ENCODE measurements at regions not wholly inside any gene's neighbourhood (a gene's known extent, or its start where the extent isn't known, plus 50 kb on each side); places are given as distances from the start of the nearest gene placed in this dataset.
"Not testable (repeated sequence)": the region's sequence is repeated elsewhere in the genome, so short reads cannot be mapped to it uniquely, and the experiment has no call there.

DNA sequence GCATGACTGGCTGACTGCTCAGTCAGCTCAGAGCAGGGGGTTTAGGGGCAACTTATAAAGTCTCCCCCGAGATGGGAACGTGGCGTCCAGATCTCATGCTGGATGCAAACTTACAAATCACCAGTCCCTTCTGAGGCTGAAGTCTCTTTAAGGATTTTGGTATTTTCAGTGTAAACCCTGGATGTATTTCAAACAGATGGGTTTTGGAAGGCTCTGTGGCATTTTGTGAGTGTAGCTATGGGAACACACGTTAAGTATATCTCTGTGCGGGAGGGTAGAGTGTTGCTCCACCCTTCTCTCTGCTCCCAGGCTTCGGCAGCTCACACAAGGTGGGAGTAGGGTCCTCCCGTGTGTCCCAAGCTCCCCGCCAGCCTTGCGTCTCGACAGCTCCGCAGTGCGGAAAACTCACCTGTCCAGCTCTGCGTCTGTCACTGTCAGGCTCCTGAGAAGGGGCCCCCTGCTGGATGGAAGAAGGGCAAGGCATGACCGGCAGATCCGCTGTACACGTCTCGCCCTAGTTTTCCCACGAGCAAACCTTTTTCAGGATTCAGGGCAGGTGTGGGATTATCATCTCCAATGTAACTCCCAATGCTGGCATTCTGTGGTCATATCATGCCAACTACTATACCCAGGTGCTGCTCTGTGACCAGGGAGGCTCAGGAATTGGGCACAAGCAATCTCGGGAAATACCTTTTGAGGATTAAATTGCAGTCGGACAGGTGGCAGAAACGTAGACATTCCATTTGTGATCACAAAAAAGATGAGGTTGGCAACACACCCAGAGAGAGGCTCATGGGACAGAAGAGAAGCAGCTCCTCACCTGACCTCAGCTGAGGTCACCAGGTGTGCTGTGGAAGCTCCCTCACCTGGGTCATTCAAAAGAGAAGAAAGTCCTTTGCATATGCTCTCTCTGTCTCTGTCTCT is 313.9 kb upstream of the B3GAT1 start:
- no peak for DNase-seq (ENCODE audit: low spot score)

DNA sequence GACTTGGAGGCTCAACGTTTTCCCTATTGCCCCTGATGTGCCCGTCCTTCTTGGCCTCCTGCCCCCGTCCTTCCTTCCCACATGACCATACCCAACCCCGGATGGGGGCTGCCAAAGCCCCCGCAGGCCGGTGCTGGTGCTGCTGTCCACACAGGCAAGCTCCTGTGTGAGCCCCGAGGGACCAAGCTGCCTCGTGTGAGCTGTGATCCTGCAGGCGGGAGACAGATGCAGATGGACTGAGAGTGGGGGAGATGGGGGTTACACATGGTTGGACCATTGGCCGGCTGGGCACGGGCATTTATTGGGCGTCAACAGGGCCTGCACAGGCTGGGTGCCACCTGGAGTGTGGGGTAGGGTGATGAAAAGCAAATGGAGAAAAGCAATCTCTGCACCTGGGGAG is 313.2 kb upstream of the B3GAT1 start:
- no peak for DNase-seq (ENCODE audit: low spot score)

DNA sequence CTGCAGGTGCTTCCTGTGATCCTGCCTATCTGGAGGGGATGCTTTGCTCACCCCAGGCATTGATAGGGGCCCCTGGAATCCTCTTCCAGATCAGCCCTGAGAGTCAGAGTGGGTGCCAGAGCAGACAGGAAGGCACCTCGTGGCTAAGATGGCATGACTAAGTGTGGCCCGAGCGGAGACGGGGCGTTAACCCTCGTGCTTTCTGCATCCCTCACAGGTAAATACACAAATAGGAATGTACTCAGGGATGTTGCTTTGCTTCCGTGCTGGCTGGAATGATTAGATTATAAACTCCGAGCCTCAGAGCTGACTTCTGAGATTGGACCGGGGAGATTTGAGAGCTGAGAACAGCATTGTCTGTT is 312.7 kb upstream of the B3GAT1 start:
- DNase-seq (ENCODE audit: low spot score) = no peak

DNA sequence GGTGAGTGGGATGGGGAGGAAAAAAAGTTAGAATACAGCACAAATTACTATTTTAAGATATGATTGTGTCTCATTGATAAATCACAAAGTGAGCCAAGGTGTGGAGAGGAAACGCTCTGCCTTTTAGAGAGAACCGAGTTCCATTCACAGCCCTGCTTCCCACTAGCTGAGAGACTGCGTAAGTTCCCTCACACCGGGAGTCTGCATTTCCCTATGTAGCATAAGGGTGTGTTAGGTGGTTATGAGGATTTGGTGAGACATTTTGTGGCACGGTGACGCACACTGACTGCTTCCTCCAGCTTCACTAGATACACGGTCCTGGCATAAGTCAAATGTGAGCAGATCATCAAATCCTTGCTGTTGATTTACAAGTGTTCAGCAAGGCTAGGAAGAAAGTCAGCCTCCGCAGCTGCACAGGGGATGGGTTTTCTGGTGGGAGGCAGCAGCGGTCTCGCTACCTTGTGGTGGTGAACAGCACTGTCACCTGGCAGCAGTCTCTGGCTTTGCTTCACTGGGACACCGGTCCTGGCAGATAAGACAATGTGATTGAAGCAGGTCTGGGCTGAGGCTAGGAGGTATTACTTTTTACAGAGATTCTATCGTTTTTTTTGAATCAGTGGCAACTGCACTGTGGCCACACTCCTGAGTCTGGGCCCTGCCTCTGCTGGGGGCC is 312.2 kb upstream of the B3GAT1 start:
- no peak for DNase-seq (ENCODE audit: low spot score)

DNA sequence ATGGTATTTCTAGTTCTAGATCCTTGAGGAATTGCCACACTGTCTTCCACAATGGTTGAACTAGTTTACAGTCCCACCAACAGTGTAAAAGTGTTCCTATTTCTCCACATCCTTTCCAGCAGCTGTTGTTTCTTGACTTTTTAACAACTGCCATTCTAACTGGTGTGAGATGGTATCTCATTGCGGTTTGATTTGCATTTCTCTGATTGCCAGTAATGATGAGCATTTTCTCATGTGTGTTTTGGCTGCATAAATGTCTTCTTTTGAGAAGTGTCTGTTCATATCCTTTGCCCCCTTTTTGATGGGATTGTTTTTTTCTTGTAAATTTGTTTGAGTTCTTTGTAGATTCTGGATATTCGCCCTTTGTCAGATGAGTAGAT is 308.6 kb upstream of the B3GAT1 start:
- DNase-seq (ENCODE audit: low spot score) = not testable (repeated sequence)

DNA sequence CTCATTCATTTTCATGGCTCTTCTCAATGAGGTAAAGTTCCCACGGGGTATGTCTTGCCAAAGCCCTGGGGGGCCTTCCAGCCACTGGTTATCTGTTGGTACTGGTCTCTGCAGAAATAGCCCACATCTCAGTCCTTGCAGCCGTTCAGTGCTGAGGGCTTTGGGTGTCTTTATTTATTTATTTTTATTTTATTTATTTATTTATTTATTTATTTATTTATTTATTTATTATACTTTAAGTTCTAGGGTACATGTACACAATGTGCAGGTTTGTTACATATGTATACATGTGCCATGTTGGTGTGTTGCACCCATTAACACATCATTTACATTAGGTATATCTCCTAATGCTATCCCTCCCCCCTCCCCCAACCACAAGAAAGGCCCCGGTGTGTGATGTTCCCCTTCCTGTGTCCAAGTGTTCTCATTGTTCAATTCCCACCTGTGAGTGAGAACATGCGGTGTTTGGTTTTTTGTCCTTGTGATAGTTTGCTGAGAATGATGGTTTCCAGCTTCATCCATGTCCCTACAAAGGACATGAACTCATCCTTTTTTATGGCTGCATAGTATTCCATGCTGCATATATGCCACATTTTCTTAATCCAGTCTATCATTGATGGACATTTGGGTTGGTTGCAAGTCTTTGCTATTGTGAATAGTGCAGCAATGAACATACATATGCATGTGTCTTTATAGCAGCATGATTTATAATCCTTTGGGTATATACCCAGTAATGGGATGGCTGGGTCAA is 308.1 kb upstream of the B3GAT1 start:
- not testable (repeated sequence) for DNase-seq (ENCODE audit: low spot score)

DNA sequence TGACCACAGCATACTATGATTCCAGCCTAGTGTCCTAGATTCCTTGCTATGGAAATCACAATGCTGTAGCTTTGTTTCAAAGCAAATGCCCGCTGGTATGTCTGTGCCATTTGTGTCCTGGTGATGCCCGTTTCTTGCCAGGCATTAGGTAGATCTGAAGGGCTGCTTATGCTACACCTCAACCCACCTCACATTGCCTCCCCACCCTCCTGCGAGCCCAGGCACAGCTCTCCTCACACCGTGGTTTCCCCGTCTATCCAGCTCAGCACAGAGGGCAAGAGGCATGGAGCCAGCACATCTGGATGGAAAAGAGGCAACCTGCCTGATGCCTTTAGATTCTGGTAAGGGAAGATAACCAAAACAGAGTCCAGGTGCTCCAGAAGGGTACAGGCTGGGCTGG is 307.4 kb upstream of the B3GAT1 start:
- no peak for DNase-seq (ENCODE audit: low spot score)

DNA sequence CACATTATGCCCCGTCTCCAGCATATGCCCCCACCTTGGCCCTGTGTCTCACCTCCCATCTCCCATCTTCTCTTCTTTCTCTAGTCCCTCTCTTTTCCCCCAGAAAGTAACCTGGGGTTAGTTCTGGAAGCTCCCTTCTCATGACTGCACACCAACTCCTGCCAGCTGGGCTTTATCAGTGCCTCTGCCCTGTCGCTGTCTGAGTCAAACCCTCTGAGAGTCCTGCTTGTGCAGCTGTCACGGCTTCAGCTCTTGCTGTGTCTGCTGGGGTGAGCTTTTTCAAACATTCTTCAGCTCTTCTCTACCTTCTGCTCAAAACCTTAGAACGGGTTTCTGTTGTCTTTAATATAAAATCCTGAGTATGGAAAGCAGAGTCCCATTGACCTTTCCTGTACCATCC is 304.5 kb upstream of the B3GAT1 start:
- no peak for DNase-seq (ENCODE audit: low spot score)

DNA sequence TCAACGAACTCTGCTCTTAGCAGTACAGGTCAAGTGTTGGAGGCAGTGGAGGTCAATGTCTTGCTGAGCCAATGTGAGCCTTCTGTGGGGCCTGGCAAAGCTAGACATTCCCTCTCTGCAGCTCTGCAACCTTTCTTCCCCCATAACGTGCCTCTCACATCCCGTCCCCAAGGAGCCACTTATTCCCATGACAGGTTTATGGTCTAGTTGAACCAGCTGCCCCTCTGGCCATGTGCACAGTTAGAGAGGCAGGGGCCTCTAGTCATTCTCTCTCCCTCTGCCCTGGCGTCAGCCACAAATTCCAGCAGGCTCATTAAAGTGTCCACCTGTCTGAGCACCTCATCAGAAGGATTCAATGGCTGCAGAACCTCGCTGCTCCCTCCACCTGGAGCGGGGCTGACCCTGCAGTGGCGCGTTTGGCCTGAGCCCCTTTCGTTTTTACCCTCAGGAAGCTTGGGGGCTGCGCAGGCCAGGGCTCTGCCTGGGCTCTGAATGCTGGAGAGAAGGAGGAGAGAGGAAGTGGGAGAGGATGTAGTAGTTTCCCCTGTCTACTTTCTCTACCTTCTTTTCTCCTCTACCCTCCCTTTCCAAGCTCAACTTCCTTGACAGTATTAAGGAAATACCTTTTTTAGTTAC is 302.1 kb upstream of the B3GAT1 start:
- DNase-seq (ENCODE audit: low spot score) = no peak

DNA sequence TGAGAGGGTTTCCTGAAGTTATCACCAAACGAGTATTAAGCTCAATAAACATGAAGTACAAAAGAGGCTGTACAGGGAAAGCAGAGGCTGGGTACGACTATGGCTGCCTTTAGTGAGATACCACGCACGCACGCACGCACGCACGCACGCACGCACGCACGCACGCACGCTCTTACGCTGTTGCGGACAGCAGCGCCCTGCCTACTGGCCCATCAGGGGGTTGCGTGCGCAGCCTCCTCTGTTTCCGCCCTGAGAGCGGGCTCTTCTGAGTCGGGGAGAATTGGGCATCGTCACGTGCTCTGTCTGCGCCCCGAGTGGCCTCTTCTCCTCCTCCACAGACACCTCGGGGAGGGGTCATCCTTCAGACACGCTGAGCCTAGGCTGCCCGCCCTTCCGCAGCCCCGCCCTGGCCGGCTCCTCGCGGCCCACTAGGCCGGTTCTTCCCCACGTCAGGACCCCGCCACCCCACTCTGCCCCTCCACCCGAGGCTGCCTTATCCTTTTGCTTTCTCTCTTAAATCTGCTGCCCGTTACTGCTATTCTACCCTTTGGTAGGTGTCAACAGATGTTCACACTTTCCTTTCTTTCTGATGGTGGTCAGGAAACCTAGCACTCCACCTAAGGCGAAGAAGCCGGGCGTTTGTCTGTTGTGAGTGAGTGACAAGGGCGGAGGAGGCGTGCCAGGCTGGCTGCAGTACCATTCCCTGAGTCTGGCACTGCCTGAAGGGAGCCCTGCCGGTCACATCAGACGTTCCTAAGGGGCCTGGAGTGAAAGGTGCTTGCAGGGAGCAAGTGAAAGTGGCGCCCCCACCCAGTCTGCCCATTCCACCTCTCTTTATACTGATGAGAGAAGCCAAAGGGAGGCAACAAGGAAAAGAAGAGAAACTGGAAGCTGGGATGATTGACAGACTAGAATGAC is 300.4 kb upstream of the B3GAT1 start:
- no peak for DNase-seq (ENCODE audit: low spot score)

DNA sequence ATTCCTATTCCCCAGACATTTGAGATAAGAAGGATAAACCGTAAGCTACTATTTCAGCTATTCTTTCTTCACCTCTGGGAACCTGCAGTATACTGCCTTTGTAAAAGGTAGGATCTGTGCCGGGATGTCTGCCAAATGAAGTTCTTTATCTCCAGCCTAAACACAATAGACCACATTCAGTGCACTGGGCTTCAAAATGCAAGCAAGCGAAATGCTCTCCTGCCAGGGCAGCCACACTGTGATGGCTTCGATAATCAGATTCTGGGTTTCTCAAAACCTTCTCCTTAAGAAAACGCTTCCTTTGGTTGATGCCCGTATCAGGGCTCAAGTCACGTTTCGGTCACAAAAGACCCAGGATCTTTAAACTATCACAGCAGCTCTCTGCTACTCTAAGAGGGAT is 299.5 kb upstream of the B3GAT1 start:
- DNase-seq (ENCODE audit: low spot score) = no peak

DNA sequence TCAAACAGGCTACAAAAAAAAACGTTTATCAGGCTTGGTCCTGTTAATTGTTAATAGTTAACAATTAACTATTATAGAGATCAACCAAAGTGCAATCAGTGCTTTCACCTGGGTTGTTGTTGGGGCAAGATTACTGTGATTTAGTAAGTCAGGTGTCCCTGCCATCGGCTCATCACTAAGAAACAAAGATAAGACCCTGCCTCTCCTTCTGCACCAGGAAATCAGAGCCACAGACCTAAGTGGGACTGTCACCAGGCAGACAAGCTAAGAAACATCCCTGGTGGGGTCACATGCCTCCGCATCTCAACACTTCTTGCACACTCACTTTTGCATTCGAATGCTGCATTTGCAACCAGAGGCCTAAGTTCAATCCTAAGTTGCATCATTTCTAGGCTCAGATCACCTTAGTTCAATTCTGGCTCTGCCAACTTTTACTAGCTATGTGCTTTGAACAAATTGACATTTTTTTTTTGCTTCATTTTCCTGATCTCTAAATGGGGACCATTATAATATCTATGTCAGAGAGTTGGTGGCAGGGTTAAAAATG is 298.9 kb upstream of the B3GAT1 start:
- DNase-seq (ENCODE audit: low spot score) = no peak

DNA sequence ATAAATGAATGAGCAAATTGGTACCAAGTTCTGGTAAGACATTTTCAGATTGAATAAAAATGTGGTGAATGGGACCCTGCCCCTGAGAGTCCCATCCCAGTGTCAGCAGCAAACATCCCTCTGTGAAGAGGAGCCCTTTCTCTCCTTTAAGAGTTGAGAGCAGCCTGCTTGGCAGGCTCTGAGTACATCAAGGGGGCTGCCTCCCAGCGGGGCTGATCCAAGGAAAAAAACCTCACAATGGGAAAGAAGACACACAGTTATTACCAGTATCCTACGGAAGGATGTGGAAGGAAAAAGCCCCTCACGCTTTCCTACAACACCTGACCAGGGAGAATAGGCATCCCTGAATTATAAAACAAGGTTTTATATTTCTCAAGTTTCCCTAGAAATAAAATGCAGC is 293.8 kb upstream of the B3GAT1 start:
- DNase-seq (ENCODE audit: low spot score) = no peak

DNA sequence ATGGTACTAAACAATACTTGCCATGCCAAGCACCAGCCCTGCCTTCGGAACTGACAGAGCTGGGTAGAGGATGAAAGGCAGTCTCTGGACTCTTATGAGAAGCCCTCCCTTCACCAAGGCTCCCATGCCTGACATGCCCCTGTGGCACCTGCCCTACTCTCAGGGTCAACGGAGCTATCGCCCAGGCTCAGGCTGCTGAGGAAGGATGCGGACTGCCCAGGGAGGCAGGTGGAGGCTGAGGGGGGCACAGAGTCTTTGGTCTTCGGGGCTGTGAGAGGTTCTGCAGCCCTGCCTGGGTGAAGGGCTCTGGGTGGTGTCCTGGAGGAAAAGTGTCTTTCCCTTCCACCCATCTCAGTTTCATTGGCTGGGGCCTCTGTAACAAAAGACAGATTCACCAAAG is 290.8 kb upstream of the B3GAT1 start:
- no peak for DNase-seq (ENCODE audit: low spot score)

DNA sequence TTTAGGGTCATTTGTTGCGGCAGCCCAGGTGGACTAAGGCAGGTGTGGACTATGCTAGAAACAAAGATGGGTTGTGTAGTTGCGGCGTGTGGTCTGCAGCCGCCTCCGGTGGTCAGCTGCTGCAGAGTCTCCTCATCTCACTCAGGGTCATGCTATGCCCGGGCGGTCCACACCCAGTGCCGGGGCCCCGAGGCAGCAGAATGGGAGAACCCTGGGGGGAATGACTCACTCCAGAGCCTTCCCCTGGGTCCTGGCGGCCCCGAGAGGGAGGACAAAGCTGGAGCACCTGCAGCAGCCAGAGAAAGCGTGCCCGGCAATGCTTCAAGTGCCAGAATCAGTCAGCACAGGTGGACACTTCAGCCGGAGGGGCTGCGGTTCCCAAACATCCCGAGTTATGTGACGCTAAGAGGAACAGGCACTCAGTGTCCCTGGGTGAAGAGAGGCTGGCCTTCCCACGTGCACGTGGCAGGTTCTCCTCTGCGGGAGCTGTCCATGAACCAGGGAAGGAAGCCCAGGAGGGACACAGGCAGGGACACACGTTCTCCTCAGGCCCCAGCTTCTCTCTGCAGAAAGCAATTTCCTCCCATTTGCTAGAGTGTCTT is 289.6 kb upstream of the B3GAT1 start:
- no peak for DNase-seq (ENCODE audit: low spot score)

DNA sequence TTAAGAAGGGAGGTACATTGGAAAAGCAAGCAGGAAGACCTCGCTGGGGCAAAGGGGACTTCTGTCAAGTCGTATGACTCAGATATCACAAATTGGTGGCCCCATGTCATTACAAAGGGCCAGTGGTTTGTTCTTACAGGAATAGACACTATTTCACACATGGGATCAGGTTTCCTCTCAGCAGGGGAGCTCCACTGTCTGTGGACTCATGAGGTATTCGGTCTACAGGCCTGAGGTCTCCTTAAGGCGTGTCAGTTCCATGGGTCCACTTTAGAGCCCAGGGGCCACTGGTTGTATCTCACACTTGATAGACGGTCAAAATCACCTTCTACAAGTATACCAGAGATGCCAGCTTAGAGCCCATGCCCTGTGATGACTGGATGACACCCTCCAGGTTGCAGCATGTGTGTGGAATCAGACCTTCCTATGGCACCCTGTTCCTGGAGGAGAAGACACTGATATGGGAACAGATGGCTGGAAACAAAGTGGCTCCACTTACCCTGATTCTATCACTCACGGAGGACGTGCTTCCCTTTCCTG is 288.1 kb upstream of the B3GAT1 start:
- no peak for DNase-seq (ENCODE audit: low spot score)

DNA sequence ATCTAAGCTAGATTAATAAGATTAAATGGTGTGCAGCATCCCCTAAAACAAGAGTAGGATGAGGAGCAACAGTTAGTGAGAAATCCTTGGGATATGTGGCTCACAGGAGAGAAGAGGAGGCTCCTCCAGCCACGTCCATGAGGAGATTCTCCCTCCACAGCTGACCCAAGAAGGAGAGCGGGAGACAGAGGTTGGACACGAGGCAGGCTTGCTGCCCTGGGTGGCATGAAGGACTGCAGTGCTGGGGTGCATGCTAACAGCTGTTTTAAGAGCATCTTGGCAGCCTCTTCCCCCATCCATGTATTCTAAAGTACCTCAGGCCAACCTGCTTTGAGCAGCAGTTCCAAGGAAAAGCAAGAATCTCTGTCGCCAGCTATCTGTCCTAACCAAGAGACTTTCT is 284.4 kb upstream of the B3GAT1 start:
- DNase-seq (ENCODE audit: low spot score) = no peak

DNA sequence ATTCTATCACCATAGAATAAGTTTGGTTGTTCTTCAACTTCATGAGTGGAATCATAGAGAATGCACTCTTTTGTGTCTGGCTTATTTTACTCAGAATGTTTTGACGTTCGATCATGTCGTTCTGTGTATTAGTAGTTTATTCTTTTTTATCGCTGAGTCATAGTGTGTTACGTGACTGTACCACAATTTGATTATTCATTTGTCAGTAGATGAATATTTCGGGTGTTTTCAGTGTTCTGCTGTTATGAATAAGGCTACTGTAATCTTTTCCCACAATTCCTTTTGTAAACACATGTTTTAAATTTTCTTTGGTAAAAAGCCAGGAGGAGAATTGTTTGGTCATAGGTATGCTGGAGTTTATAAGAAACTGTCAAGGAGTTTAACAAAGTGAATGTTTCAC is 279.9 kb upstream of the B3GAT1 start:
- DNase-seq (ENCODE audit: low spot score) = no peak

DNA sequence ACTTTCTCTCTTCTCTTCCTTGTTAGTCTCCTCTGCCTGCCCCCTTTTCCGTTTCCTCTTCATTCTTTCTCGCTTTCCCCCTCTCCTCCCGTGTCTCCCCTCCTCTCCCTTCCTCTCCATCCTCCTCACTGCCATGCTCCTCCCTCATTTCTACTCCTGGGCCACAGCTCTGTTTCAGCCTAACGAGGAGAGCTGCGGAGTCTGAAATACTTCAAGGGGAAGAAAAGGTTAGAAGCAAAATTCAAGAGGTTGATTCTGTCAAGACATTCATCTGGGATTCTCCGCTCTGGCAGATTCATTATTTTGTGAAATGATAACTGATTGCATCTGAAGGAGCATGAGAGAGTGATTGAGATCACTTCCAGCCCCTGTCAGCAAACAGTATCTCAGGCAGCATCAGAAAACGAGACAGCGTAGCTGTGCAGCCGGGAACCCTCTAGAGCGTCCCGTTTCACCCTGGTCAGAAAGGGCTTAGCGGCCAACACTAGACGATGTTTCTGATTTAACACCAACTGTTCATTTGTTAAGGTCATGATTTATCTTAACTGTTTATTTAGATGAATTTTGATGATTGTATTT is 279.3 kb upstream of the B3GAT1 start:
- DNase-seq (ENCODE audit: low spot score) = no peak

DNA sequence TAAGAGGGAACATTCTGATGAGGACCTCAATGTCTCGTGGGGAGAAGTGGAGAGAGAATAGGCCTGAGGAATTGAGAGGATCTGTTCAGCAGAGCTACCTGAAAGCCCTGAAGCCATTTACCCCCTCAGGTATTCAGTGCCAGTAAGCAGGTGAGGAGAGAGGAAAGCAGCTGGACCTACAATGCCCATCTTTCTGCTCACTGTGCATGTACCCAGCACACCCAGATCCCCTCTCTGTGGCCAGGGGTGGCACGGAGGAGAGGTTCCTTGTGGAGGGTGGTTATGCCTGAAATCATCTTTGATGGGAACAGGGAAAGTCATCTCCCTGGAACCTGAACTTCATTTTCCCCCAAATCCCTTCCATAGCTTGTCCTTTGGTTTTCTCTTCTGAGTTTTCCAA is 277.8 kb upstream of the B3GAT1 start:
- no peak for DNase-seq (ENCODE audit: low spot score)

Measured in GM03348 (cell line).